HG03460 (cell line): ENCODE measurements at regions not wholly inside any gene's neighbourhood (a gene's known extent, or its start where the extent isn't known, plus 50 kb on each side); places are given as distances from the start of the nearest gene placed in this dataset.

Experiments used
- ATAC-seq: cut with Tn5 transposase; IDR thresholded peaks from one replicate; pipeline ENCODE4 v1.9.1; 2021; ENCODE audit not compliant: unreplicated experiment

GRCh38 chr13:44299152-44299943, 74.3 kb upstream of the SERP2 start:
- ATAC-seq: no peak

GRCh38 chr13:44300895-44301638, 72.6 kb upstream of the SERP2 start:
- peak; percentile 64 for ATAC-seq

GRCh38 chr13:44301639-44302015, 72.0 kb upstream of the SERP2 start:
- ATAC-seq: no peak

GRCh38 chr13:44302233-44302632, 71.4 kb upstream of the SERP2 start:
- ATAC-seq: no peak

GRCh38 chr13:44302940-44303575, 70.6 kb upstream of the SERP2 start:
- ATAC-seq: no peak

- ATAC-seq: no peak
Measured at GRCh38 chr13:44303681-44304432, 69.8 kb upstream of the SERP2 start.

- no peak for ATAC-seq
Measured at GRCh38 chr13:44304433-44304725, 69.2 kb upstream of the SERP2 start.

- no peak for ATAC-seq
Measured at GRCh38 chr13:44305286-44305685, 68.3 kb upstream of the SERP2 start.

GRCh38 chr13:44305917-44306370, 67.7 kb upstream of the SERP2 start:
- ATAC-seq: no peak

- no peak for ATAC-seq
Measured at GRCh38 chr13:44306371-44307192, 67.0 kb upstream of the SERP2 start.

GRCh38 chr13:44307255-44307654, 66.4 kb upstream of the SERP2 start:
- ATAC-seq: no peak

GRCh38 chr13:44307844-44308243, 65.8 kb upstream of the SERP2 start:
- ATAC-seq: no peak

GRCh38 chr13:44308352-44308751, 65.3 kb upstream of the SERP2 start:
- ATAC-seq: no peak

GRCh38 chr13:44309794-44310757, 63.5 kb upstream of the SERP2 start:
- ATAC-seq: no peak

GRCh38 chr13:44311011-44311780, 62.4 kb upstream of the SERP2 start:
- no peak for ATAC-seq

GRCh38 chr13:44312131-44312530, 61.5 kb upstream of the SERP2 start:
- no peak for ATAC-seq

GRCh38 chr13:44312834-44313551, 60.6 kb upstream of the SERP2 start:
- no peak for ATAC-seq

GRCh38 chr13:44313674-44314073, 60.0 kb upstream of the SERP2 start:
- ATAC-seq: no peak
